Hepatocyte (in vitro differentiated cells): ENCODE measurements at regions not wholly inside any gene's neighbourhood (a gene's known extent, or its start where the extent isn't known, plus 50 kb on each side); places are given as distances from the start of the nearest gene placed in this dataset.

Experiments
- CTCF ChIP-seq: fragments of 200-600 bp; sonication (generic); IDR thresholded peaks from 2 replicates; pipeline ENCODE4 v1.5.1; 2016; ENCODE audit warnings: antibody characterized with exemption, mild to moderate bottlenecking; ENCODE audit not compliant: poor library complexity
- EZH2 ChIP-seq: fragments of 200-600 bp; sonication (generic); IDR thresholded peaks from 2 replicates; pipeline ENCODE4 v1.6.1; 2016; ENCODE audit warnings: antibody characterized with exemption, mild to moderate bottlenecking, borderline replicate concordance
- EZH2phosphoT487 ChIP-seq: fragments of 200-600 bp; sonication (generic); IDR thresholded peaks from one replicate; pipeline ENCODE4 v1.6.1; 2018; ENCODE audit warnings: antibody characterized with exemption, mild to moderate bottlenecking, low read depth, moderate library complexity; ENCODE audit not compliant: unreplicated experiment, severe bottlenecking

- TF ChIP-seq CTCF (no peak), EZH2 (no peak), EZH2phosphoT487 (no peak)
Measured at GRCh38 chr6:135568379-135568778, 70.8 kb upstream of the AHI1 start.
